ENCODE measurements at regions not wholly inside any gene's neighbourhood (a gene's known extent, or its start where the extent isn't known, plus 50 kb on each side); places are given as distances from the start of the nearest gene placed in this dataset.

GRCh38 chr6:33933101-33933500, 129.3 kb upstream of the MLN start:
- intact Hi-C loops (cut with DNase I) = no loop called here
- ATAC-seq = no peak
- Histone ChIP-seq H3K36me3 (no peaks in the 10 kb centered on the region), H3K27ac (no peak overlapping the region), H3K9me3 (no peaks in the 10 kb centered on the region), H3K27me3 (no peaks in the 10 kb centered on the region), H3K4me1 (no peaks in the 10 kb centered on the region), H3K4me3 (no peak overlapping the region)
- no peak for DNase-seq
- TF ChIP-seq, protein P1, sequence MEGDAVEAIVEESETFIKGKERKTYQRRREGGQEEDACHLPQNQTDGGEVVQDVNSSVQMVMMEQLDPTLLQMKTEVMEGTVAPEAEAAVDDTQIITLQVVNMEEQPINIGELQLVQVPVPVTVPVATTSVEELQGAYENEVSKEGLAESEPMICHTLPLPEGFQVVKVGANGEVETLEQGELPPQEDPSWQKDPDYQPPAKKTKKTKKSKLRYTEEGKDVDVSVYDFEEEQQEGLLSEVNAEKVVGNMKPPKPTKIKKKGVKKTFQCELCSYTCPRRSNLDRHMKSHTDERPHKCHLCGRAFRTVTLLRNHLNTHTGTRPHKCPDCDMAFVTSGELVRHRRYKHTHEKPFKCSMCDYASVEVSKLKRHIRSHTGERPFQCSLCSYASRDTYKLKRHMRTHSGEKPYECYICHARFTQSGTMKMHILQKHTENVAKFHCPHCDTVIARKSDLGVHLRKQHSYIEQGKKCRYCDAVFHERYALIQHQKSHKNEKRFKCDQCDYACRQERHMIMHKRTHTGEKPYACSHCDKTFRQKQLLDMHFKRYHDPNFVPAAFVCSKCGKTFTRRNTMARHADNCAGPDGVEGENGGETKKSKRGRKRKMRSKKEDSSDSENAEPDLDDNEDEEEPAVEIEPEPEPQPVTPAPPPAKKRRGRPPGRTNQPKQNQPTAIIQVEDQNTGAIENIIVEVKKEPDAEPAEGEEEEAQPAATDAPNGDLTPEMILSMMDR (IDR thresholded peaks at IDR 0.05) = no peak

DNA sequence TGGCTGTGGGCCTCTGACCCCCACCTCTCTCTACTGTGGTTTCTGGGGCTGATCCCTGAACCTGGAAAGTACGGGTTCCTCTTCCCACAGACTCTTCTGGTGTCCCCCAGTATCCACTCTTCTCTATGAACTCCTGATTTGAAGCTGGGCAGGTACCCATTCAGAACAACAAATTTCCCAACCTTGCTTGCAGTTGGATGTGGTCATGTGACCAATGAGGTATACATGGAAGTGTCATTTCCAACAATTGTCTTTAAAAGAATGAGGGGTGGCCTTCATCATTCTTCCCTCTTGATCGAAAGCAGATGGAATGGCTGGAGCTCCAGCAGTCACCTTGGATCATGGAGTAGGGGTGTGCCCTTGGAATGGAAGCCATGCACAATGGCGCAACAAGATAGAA, 128.0 kb upstream of the MLN start:
- H3K36me3 ChIP-seq = no peaks in the 10 kb centered on the region
- intact Hi-C loops (cut with DNase I) = no loop called here
- no peaks in the 10 kb centered on the region for H3K9me3 ChIP-seq
- no peak overlapping the region for H3K27ac ChIP-seq
- H3K4me1 ChIP-seq = no peaks in the 10 kb centered on the region
- TF ChIP-seq, protein P1 (IDR thresholded peaks at IDR 0.05) = no peak
- H3K27me3 ChIP-seq = no peaks in the 10 kb centered on the region
- ATAC-seq = no peak
- H3K4me3 ChIP-seq = no peak overlapping the region
- no peak for DNase-seq

GRCh38 chr6:33929575-33930288, 125.9 kb upstream of the MLN start:
- Histone ChIP-seq H3K4me1 (no peaks in the 10 kb centered on the region), H3K4me3 (no peak overlapping the region), H3K27me3 (no peaks in the 10 kb centered on the region), H3K36me3 (no peaks in the 10 kb centered on the region), H3K9me3 (no peaks in the 10 kb centered on the region), H3K27ac (no peak overlapping the region)
- no peak for DNase-seq
- TF ChIP-seq, protein P1 (IDR thresholded peaks at IDR 0.05) = no peak
- intact Hi-C loops (cut with DNase I) = no loop called here
- no peak for ATAC-seq

DNA sequence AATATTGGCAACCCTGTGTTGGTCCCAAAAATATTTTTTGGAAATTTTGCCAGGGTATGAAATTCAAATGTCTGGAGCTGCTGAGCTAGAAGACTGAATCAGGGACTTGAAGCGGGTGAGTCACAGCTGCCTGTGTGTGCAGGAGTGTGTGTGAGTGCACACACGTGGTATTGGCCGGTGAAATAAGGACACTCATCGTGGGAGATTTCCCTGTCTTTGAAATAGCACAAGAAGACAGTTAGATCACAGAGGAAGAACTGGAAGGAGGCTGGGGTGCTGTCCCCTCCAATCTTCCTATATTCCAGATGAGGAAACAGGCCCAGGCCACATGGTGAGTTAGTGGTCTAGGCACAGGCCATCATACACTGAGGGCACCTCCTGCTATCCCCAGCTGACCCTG, 123.8 kb upstream of the MLN start:
- no peaks in the 10 kb centered on the region for H3K9me3 ChIP-seq
- no peak overlapping the region for H3K4me3 ChIP-seq
- intact Hi-C loops (cut with DNase I) = no loop called here
- H3K27ac ChIP-seq = no peak overlapping the region
- ATAC-seq (no peak), DNase-seq (no peak)
- H3K36me3 ChIP-seq = no peaks in the 10 kb centered on the region
- TF ChIP-seq, protein P1 (IDR thresholded peaks at IDR 0.05) = no peak
- no peaks in the 10 kb centered on the region for H3K4me1 ChIP-seq
- H3K27me3 ChIP-seq = no peaks in the 10 kb centered on the region

- no peak overlapping the region for H3K4me3 ChIP-seq
- no peak for ATAC-seq
- no peaks in the 10 kb centered on the region for H3K27me3 ChIP-seq
- no peaks in the 10 kb centered on the region for H3K4me1 ChIP-seq
- intact Hi-C loops (cut with DNase I) = no loop called here
- H3K36me3 ChIP-seq = no peaks in the 10 kb centered on the region
- H3K9me3 ChIP-seq = no peaks in the 10 kb centered on the region
- TF ChIP-seq, protein P1 (IDR thresholded peaks at IDR 0.05) = no peak
- H3K27ac ChIP-seq = no peak overlapping the region
- DNase-seq = no peak
Measured at GRCh38 chr6:33927112-33927511, 123.3 kb upstream of the MLN start.

DNA sequence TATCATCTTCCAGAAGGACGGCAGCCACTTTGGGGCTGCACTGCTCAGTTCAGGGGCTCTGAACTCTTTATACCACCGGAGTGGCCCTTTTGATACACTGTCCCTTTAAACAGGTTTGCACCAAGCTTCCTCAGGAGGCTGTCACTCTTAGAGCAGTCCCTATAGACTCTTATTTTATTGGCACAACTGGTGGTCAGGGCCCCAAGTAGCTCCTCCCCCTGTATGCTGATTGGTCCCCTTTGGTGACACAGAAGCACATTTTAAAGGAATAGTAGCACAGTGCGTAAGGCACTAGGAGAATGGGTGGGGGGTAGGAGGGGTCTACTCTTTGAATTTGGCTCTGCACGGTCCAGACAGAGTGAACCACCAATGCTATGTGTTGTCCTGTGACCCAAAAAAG, 122.6 kb upstream of the MLN start:
- Histone ChIP-seq H3K27me3 (no peaks in the 10 kb centered on the region), H3K9me3 (no peaks in the 10 kb centered on the region), H3K36me3 (no peaks in the 10 kb centered on the region), H3K4me1 (no peaks in the 10 kb centered on the region), H3K27ac (no peak overlapping the region), H3K4me3 (no peak overlapping the region)
- DNase-seq (no peak), ATAC-seq (no peak)
- TF ChIP-seq, protein P1 (IDR thresholded peaks at IDR 0.05) = no peak
- intact Hi-C loops (cut with DNase I) = no loop called here
